ENCODE measurements at regions not wholly inside any gene's neighbourhood (a gene's known extent, or its start where the extent isn't known, plus 50 kb on each side); places are given as distances from the start of the nearest gene placed in this dataset.

DNA sequence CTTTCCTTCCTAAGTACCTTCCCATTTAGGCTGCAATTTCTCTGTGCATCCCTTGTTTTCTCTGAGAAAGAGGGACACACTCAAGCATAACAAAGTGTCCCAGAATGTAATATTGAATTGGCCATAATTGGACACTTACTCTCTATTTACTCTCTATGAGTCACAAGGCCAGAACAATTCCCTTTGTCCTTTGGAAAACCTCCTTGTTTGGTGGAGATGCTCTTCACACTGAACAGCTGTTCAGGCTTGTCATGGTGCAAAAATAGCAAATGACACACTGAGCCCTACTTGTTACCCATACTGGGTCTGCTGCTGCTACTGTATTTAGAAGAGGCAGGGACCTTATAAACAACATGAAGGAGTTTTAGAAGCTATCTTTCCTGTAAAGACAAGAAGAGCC, 1590.5 kb upstream of the TMEM132C start:
- TF ChIP-seq, protein P1, sequence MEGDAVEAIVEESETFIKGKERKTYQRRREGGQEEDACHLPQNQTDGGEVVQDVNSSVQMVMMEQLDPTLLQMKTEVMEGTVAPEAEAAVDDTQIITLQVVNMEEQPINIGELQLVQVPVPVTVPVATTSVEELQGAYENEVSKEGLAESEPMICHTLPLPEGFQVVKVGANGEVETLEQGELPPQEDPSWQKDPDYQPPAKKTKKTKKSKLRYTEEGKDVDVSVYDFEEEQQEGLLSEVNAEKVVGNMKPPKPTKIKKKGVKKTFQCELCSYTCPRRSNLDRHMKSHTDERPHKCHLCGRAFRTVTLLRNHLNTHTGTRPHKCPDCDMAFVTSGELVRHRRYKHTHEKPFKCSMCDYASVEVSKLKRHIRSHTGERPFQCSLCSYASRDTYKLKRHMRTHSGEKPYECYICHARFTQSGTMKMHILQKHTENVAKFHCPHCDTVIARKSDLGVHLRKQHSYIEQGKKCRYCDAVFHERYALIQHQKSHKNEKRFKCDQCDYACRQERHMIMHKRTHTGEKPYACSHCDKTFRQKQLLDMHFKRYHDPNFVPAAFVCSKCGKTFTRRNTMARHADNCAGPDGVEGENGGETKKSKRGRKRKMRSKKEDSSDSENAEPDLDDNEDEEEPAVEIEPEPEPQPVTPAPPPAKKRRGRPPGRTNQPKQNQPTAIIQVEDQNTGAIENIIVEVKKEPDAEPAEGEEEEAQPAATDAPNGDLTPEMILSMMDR (IDR thresholded peaks at IDR 0.05; ENCODE audit: unreplicated experiment): no peak
- H3K9me3 Mint-ChIP-seq (ENCODE audit: low read depth): no peaks in the 10 kb centered on the region
- H3K27ac Mint-ChIP-seq: no peak overlapping the region
- no peak for DNase-seq (ENCODE audit: low spot score, unreplicated experiment)
- peaks cover 21% of the 10 kb centered on the region for H3K27me3 Mint-ChIP-seq
- H3K36me3 Mint-ChIP-seq (ENCODE audit: insufficient read depth): no peaks in the 10 kb centered on the region
- H3K4me3 Mint-ChIP-seq (ENCODE audit: low read depth): no peak overlapping the region
- no peaks in the 10 kb centered on the region for H3K4me1 Mint-ChIP-seq (ENCODE audit: low read depth)

DNA sequence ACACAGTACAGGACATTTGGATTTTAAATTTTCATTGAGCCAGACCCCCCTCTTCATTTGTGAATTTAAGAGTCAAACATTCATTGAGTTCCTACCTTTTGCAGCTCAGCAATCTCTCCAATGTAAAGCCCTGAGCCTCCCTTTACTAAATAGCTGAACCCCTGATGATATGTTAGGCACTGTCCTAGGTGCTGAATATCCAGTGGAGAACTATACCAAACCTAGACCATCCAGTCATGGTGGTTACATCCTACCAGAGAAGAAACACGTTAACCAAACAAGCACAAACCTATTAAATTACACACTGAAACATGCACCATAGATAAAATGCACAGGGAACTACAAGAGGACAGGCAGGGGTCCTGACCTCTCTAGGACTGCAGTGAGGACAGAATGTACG, 1585.3 kb upstream of the TMEM132C start:
- peaks cover 5% of the 10 kb centered on the region for H3K9me3 Mint-ChIP-seq (ENCODE audit: low read depth)
- no peak overlapping the region for H3K4me3 Mint-ChIP-seq (ENCODE audit: low read depth)
- peaks cover 6% of the 10 kb centered on the region for H3K27me3 Mint-ChIP-seq
- H3K36me3 Mint-ChIP-seq (ENCODE audit: insufficient read depth): no peaks in the 10 kb centered on the region
- TF ChIP-seq, protein P1 (IDR thresholded peaks at IDR 0.05; ENCODE audit: unreplicated experiment): no peak
- DNase-seq (ENCODE audit: low spot score, unreplicated experiment): no peak
- H3K27ac Mint-ChIP-seq: no peak overlapping the region
- no peaks in the 10 kb centered on the region for H3K4me1 Mint-ChIP-seq (ENCODE audit: low read depth)

DNA sequence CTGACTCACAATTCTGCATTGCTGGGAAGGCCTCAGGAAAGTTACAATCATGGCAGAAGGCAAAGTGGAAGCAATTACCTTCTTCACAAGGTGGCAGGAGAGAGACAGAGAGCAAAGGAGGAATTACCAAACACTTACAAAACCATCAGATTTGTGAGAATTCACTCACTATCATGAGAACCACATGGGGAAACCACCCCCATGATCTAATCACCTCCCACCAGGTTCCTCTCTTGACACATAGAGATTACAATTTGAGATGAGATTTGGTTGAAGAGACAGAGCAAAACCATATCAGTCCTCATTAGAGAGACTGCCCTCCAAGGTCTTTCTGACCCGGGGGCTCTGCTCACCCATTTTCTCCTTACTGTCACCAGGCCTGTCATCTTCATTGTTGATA, 1582.3 kb upstream of the TMEM132C start:
- no peak for DNase-seq (ENCODE audit: low spot score, unreplicated experiment)
- Mint-ChIP-seq H3K36me3 (ENCODE audit: insufficient read depth) (no peaks in the 10 kb centered on the region), H3K27me3 (no peaks in the 10 kb centered on the region), H3K27ac (no peak overlapping the region), H3K9me3 (ENCODE audit: low read depth) (peaks cover 5% of the 10 kb centered on the region), H3K4me1 (ENCODE audit: low read depth) (no peaks in the 10 kb centered on the region), H3K4me3 (ENCODE audit: low read depth) (no peak overlapping the region)
- TF ChIP-seq, protein P1 (IDR thresholded peaks at IDR 0.05; ENCODE audit: unreplicated experiment): no peak

DNA sequence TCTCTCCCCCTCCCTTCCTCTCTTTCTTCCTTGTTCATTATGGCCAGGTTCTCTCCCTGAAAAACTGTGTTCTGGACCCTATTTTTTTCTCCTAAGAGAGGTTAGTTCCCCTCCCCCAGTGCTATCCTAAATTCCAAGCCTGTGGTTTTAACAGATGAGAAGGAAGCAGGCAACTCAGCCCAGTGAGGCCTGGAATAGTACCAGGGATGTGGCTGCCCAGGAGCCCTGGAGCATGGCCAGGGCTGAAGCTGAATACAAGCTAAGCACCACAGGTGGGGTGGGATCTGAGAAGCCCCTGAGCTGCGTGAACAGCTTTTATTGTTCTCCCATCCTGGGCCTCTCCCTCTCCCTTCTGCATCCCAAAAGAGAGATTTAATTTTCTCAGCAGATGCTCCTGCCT, 1581.3 kb upstream of the TMEM132C start:
- H3K9me3 Mint-ChIP-seq (ENCODE audit: low read depth): peaks cover 5% of the 10 kb centered on the region
- H3K4me3 Mint-ChIP-seq (ENCODE audit: low read depth): no peak overlapping the region
- no peaks in the 10 kb centered on the region for H3K27me3 Mint-ChIP-seq
- H3K4me1 Mint-ChIP-seq (ENCODE audit: low read depth): no peaks in the 10 kb centered on the region
- DNase-seq (ENCODE audit: low spot score, unreplicated experiment): no peak
- no peak overlapping the region for H3K27ac Mint-ChIP-seq
- H3K36me3 Mint-ChIP-seq (ENCODE audit: insufficient read depth): no peaks in the 10 kb centered on the region
- TF ChIP-seq, protein P1 (IDR thresholded peaks at IDR 0.05; ENCODE audit: unreplicated experiment): no peak

DNA sequence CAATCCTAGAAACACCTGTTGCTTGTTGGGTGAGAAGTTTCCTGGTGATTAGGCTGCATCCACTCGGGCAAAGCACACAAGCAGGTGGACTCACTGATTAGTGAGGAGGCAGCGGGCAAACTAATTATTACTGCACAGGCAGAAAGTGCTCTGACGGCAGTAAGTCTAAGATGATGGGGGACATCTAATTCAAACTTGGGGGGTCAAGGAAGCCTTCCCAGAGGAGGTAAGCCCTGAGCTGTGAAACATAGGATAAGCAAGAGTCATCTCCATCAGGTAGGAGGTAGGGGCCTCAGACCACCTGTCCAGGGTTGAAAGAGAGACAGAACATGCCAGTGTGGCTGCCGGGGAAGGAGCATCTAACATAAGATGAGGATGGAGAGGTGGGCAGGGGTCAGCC, 1578.4 kb upstream of the TMEM132C start:
- no peaks in the 10 kb centered on the region for H3K4me1 Mint-ChIP-seq (ENCODE audit: low read depth)
- H3K27ac Mint-ChIP-seq: no peak overlapping the region
- H3K4me3 Mint-ChIP-seq (ENCODE audit: low read depth): no peak overlapping the region
- DNase-seq (ENCODE audit: low spot score, unreplicated experiment): no peak
- H3K36me3 Mint-ChIP-seq (ENCODE audit: insufficient read depth): no peaks in the 10 kb centered on the region
- H3K27me3 Mint-ChIP-seq: no peaks in the 10 kb centered on the region
- TF ChIP-seq, protein P1 (IDR thresholded peaks at IDR 0.05; ENCODE audit: unreplicated experiment): no peak
- peaks cover 5% of the 10 kb centered on the region for H3K9me3 Mint-ChIP-seq (ENCODE audit: low read depth)

Data from progenitor cell of endocrine pancreas (in vitro differentiated cells).